GM18907 (cell line): ENCODE measurements at regions not wholly inside any gene's neighbourhood (a gene's known extent, or its start where the extent isn't known, plus 50 kb on each side); places are given as distances from the start of the nearest gene placed in this dataset.
"Not testable (repeated sequence)": the region's sequence is repeated elsewhere in the genome, so short reads cannot be mapped to it uniquely, and the experiment has no call there.

ENCODE experiments used
- ATAC-seq: cut with Tn5 transposase; IDR thresholded peaks from one replicate; pipeline ENCODE4 v1.9.1; 2021; ENCODE audit warnings: mild to moderate bottlenecking, moderate library complexity; ENCODE audit not compliant: unreplicated experiment

GRCh38 chr4:63315651-63316050 is 1093.6 kb downstream of the TECRL start:
- no peak for ATAC-seq

GRCh38 chr4:63308697-63309096 is 1100.6 kb downstream of the TECRL start:
- no peak for ATAC-seq

- ATAC-seq = no peak
Observed at GRCh38 chr4:63302792-63303191, 1106.5 kb downstream of the TECRL start.

- no peak for ATAC-seq
Observed at GRCh38 chr4:63302078-63302477, 1107.2 kb downstream of the TECRL start.

- ATAC-seq = no peak
Observed at GRCh38 chr4:63296773-63297172, 1112.5 kb downstream of the TECRL start.

- no peak for ATAC-seq
Observed at GRCh38 chr4:63275491-63275890, 1133.8 kb downstream of the TECRL start.

GRCh38 chr4:63269156-63269555 is 1140.1 kb downstream of the TECRL start:
- ATAC-seq = no peak

GRCh38 chr4:63233671-63234070 is 1175.6 kb downstream of the TECRL start:
- ATAC-seq = no peak

- ATAC-seq = no peak
Observed at GRCh38 chr4:63232058-63232457, 1177.2 kb downstream of the TECRL start.

- ATAC-seq = no peak
Observed at GRCh38 chr4:63226229-63226628, 1183.0 kb downstream of the TECRL start.

GRCh38 chr4:63222466-63222865 is 1186.8 kb downstream of the TECRL start:
- ATAC-seq = no peak

GRCh38 chr4:63221477-63221876 is 1187.8 kb downstream of the TECRL start:
- no peak for ATAC-seq

GRCh38 chr4:63218856-63219255 is 1190.4 kb downstream of the TECRL start:
- ATAC-seq = no peak

GRCh38 chr4:63214076-63214475 is 1195.2 kb downstream of the TECRL start:
- no peak for ATAC-seq

- no peak for ATAC-seq
Observed at GRCh38 chr4:63211776-63212479, 1197.3 kb downstream of the TECRL start.

GRCh38 chr4:63211375-63211774 is 1197.9 kb downstream of the TECRL start:
- no peak for ATAC-seq

- not testable (repeated sequence) for ATAC-seq
Observed at GRCh38 chr4:63193029-63193428, 1216.2 kb downstream of the TECRL start.

- no peak for ATAC-seq
Observed at GRCh38 chr4:63171341-63171740, 1237.9 kb downstream of the TECRL start.

GRCh38 chr4:63170923-63171322 is 1238.3 kb downstream of the TECRL start:
- ATAC-seq = no peak

- no peak for ATAC-seq
Observed at GRCh38 chr4:63169836-63170235, 1239.4 kb downstream of the TECRL start.

GRCh38 chr4:63155561-63155960 is 1253.7 kb downstream of the TECRL start:
- no peak for ATAC-seq

GRCh38 chr4:63123441-63123840 is 1285.8 kb downstream of the TECRL start:
- ATAC-seq = no peak

- ATAC-seq = no peak
Observed at GRCh38 chr4:63122955-63123354, 1286.3 kb downstream of the TECRL start.
